Astrocyte (in vitro differentiated cells and primary cell): ENCODE measurements at regions not wholly inside any gene's neighbourhood (a gene's known extent, or its start where the extent isn't known, plus 50 kb on each side); places are given as distances from the start of the nearest gene placed in this dataset.

Source experiments
- DNase-seq: peaks from one replicate; pipeline ENCODE4 v3.0.0-alpha.2; 2010; ENCODE audit warnings: low read depth
- FAIRE-seq: peaks from 2 replicates; lab custom pipeline; 2011; peaks lifted over from hg19 to GRCh38; lab: Jason Lieb, UNC
- H2AFZ ChIP-seq: 2 replicates; pipeline ENCODE4 v1.6.0; 2012; ENCODE audit warnings: low read depth, low read length, inconsistent platforms
- H3K27ac ChIP-seq: 2 replicates; pipeline ENCODE4 v1.5.1; 2011; ENCODE audit warnings: low read depth, low read length, inconsistent platforms
- H3K27me3 ChIP-seq: 2 replicates; pipeline ENCODE4 v1.6.0; 2011; ENCODE audit warnings: low read length, inconsistent platforms; ENCODE audit not compliant: insufficient read depth
- H3K36me3 ChIP-seq: 2 replicates; pipeline ENCODE4 v1.5.1; 2011; ENCODE audit warnings: low read length, inconsistent platforms; ENCODE audit not compliant: insufficient read depth
- H3K4me1 ChIP-seq: 2 replicates; pipeline ENCODE4 v1.5.1; 2011; ENCODE audit warnings: low read length, inconsistent platforms; ENCODE audit not compliant: insufficient read depth
- H3K4me2 ChIP-seq: 2 replicates; pipeline ENCODE4 v1.6.0; 2012; ENCODE audit warnings: low read length, inconsistent platforms
- H3K4me3 ChIP-seq: 2 replicates; pipeline ENCODE4 v1.5.1; 2011; ENCODE audit warnings: low read depth, mild to moderate bottlenecking, low read length, inconsistent platforms; ENCODE audit not compliant: insufficient read depth
- H3K79me2 ChIP-seq: 2 replicates; pipeline ENCODE4 v1.6.0; 2012; ENCODE audit warnings: mild to moderate bottlenecking, low read length, inconsistent platforms; ENCODE audit not compliant: insufficient read depth
- H3K9ac ChIP-seq: 2 replicates; pipeline ENCODE4 v1.6.0; 2012; ENCODE audit warnings: mild to moderate bottlenecking, low read length, inconsistent platforms
- H3K9me3 ChIP-seq: 2 replicates; pipeline ENCODE4 v1.5.1; 2012; ENCODE audit warnings: low read depth, mild to moderate bottlenecking, low read length, inconsistent platforms; ENCODE audit not compliant: insufficient read depth
- H4K20me1 ChIP-seq: 2 replicates; pipeline ENCODE4 v1.6.0; 2012; ENCODE audit warnings: low read length, inconsistent platforms; ENCODE audit not compliant: insufficient read depth
- H3K27ac Mint-ChIP-seq: one replicate; pipeline ENCODE4 v1.8.0; 2021; ENCODE audit warnings: mild to moderate bottlenecking, mixed read lengths; ENCODE audit not compliant: unreplicated experiment
- H3K27me3 Mint-ChIP-seq: one replicate; pipeline ENCODE4 v1.8.0; 2021; ENCODE audit warnings: low read depth, mixed read lengths; ENCODE audit not compliant: unreplicated experiment
- H3K36me3 Mint-ChIP-seq: one replicate; pipeline ENCODE4 v1.8.0; 2021; ENCODE audit warnings: low read depth, mixed read lengths; ENCODE audit not compliant: unreplicated experiment
- H3K4me1 Mint-ChIP-seq: one replicate; pipeline ENCODE4 v1.8.0; 2021; ENCODE audit warnings: low read depth, mixed read lengths; ENCODE audit not compliant: unreplicated experiment
- H3K4me3 Mint-ChIP-seq: one replicate; pipeline ENCODE4 v1.8.0; 2021; ENCODE audit warnings: mild to moderate bottlenecking, moderate library complexity, mixed read lengths; ENCODE audit not compliant: unreplicated experiment
- H3K9me3 Mint-ChIP-seq: one replicate; pipeline ENCODE4 v1.8.0; 2021; ENCODE audit warnings: mild to moderate bottlenecking, mixed read lengths; ENCODE audit not compliant: unreplicated experiment
- CTCF ChIP-seq: IDR thresholded peaks from 2 replicates; pipeline ENCODE4 v1.5.1; 2011; ENCODE audit warnings: low read depth, mild to moderate bottlenecking, inconsistent platforms, low read length, moderate library complexity; ENCODE audit not compliant: insufficient read depth
- EZH2 ChIP-seq: IDR thresholded peaks from 2 replicates; pipeline ENCODE4 v1.6.1; 2012; ENCODE audit warnings: mild to moderate bottlenecking, low read length, inconsistent platforms; ENCODE audit not compliant: insufficient read depth

- H3K27ac Mint-ChIP-seq: no peak overlapping the region
These were observed 87.6 kb downstream of the SLC24A2 start for GRCh38 chr9:19701274-19701673.

GRCh38 chr9:19700699-19701098 lies 88.1 kb downstream of the SLC24A2 start:
- Mint-ChIP-seq H3K4me1 (no peaks in the 10 kb centered on the region), H3K27me3 (no peaks in the 10 kb centered on the region), H3K4me3 (no peak overlapping the region), H3K36me3 (no peaks in the 10 kb centered on the region), H3K9me3 (no peaks in the 10 kb centered on the region), H3K27ac (no peak overlapping the region)
- Histone ChIP-seq H3K79me2 (no peaks in the 10 kb centered on the region), H3K36me3 (no peaks in the 10 kb centered on the region), H3K9ac (no peak overlapping the region), H3K4me2 (no peak overlapping the region), H3K4me1 (no peaks in the 10 kb centered on the region), H2AFZ (no peak overlapping the region), H3K4me3 (no peak overlapping the region), H3K9me3 (no peaks in the 10 kb centered on the region), H3K27ac (no peak overlapping the region), H4K20me1 (no peaks in the 10 kb centered on the region), H3K27me3 (no peaks in the 10 kb centered on the region)
- TF ChIP-seq EZH2: no peak
- TF ChIP-seq CTCF: no peak
- FAIRE-seq (no peak), DNase-seq (no peak)

More at GRCh38 chr9:19701274-19701673, 87.6 kb downstream of the SLC24A2 start:
- no peak overlapping the region for H3K4me2 ChIP-seq
- H3K79me2 ChIP-seq: no peaks in the 10 kb centered on the region
- no peaks in the 10 kb centered on the region for H3K36me3 ChIP-seq
- Mint-ChIP-seq H3K4me1 (no peaks in the 10 kb centered on the region), H3K27me3 (no peaks in the 10 kb centered on the region), H3K36me3 (no peaks in the 10 kb centered on the region), H3K4me3 (no peak overlapping the region), H3K9me3 (no peaks in the 10 kb centered on the region)
- H3K4me1 ChIP-seq: no peaks in the 10 kb centered on the region
- H4K20me1 ChIP-seq: no peaks in the 10 kb centered on the region
- FAIRE-seq: no peak
- DNase-seq: no peak
- no peak overlapping the region for H3K4me3 ChIP-seq
- H2AFZ ChIP-seq: no peak overlapping the region
- H3K27me3 ChIP-seq: no peaks in the 10 kb centered on the region
- TF ChIP-seq EZH2 (no peak), CTCF (no peak)
- no peak overlapping the region for H3K9ac ChIP-seq
- H3K27ac ChIP-seq: no peak overlapping the region
- no peaks in the 10 kb centered on the region for H3K9me3 ChIP-seq

GRCh38 chr9:19699756-19700155 lies 89.1 kb downstream of the SLC24A2 start:
- no peaks in the 10 kb centered on the region for H3K9me3 ChIP-seq
- no peak overlapping the region for H2AFZ ChIP-seq
- no peaks in the 10 kb centered on the region for H3K4me1 ChIP-seq
- H3K36me3 ChIP-seq: no peaks in the 10 kb centered on the region
- H3K4me3 ChIP-seq: no peak overlapping the region
- no peak overlapping the region for H3K27ac Mint-ChIP-seq
- no peaks in the 10 kb centered on the region for H3K79me2 ChIP-seq
- DNase-seq (no peak), FAIRE-seq (no peak)
- H3K27me3 ChIP-seq: no peaks in the 10 kb centered on the region
- H3K9me3 Mint-ChIP-seq: no peaks in the 10 kb centered on the region
- no peaks in the 10 kb centered on the region for H3K36me3 Mint-ChIP-seq
- no peak overlapping the region for H3K4me2 ChIP-seq
- no peaks in the 10 kb centered on the region for H3K4me1 Mint-ChIP-seq
- no peaks in the 10 kb centered on the region for H3K27me3 Mint-ChIP-seq
- H3K9ac ChIP-seq: no peak overlapping the region
- H3K4me3 Mint-ChIP-seq: no peak overlapping the region
- no peaks in the 10 kb centered on the region for H4K20me1 ChIP-seq
- H3K27ac ChIP-seq: no peak overlapping the region
- no peak for TF ChIP-seq EZH2
- no peak for TF ChIP-seq CTCF
